ENCODE measurements at regions not wholly inside any gene's neighbourhood (a gene's known extent, or its start where the extent isn't known, plus 50 kb on each side); places are given as distances from the start of the nearest gene placed in this dataset.

GRCh38 chr10:26386781-26387180 lies 51.4 kb upstream of the APBB1IP start (continued):
- no peak for TF ChIP-seq MAZ (CRISPR knock-in tag; conservative IDR thresholded peaks at IDR 0.05 in 1 of 2, IDR thresholded peaks at IDR 0.05 in 1 of 2)

Data from K562 (cell line).